ENCODE measurements at regions not wholly inside any gene's neighbourhood (a gene's known extent, or its start where the extent isn't known, plus 50 kb on each side); places are given as distances from the start of the nearest gene placed in this dataset.

DNA sequence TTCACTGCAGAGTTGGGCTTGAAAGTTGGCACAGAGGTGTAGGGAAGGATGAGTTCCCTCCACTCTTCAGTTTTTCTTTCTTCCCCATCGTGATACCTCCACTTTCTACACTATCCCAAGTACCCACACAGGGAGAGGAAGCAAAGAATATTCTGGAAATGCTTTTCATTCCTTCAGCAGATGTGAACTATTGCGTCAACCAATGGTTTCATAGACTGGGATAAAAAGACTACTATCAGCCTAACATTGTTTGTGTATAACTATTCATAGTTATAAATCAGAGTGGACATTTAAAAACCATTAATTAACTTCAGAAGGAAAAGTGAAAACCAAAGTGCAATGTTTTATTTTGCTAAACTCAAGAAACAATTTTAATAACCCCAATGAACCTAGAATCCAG, 63.6 kb upstream of the MAMDC2 start:
- no peak overlapping the region for H3K4me3 ChIP-seq
- no peak overlapping the region for H3K27ac ChIP-seq
- TF ChIP-seq, protein P1, sequence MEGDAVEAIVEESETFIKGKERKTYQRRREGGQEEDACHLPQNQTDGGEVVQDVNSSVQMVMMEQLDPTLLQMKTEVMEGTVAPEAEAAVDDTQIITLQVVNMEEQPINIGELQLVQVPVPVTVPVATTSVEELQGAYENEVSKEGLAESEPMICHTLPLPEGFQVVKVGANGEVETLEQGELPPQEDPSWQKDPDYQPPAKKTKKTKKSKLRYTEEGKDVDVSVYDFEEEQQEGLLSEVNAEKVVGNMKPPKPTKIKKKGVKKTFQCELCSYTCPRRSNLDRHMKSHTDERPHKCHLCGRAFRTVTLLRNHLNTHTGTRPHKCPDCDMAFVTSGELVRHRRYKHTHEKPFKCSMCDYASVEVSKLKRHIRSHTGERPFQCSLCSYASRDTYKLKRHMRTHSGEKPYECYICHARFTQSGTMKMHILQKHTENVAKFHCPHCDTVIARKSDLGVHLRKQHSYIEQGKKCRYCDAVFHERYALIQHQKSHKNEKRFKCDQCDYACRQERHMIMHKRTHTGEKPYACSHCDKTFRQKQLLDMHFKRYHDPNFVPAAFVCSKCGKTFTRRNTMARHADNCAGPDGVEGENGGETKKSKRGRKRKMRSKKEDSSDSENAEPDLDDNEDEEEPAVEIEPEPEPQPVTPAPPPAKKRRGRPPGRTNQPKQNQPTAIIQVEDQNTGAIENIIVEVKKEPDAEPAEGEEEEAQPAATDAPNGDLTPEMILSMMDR (IDR thresholded peaks at IDR 0.05) = no peak
- no peaks in the 10 kb centered on the region for H3K27me3 ChIP-seq
- intact Hi-C loops (cut with DNase I; ENCODE audit: low total_unique reads) = no loop called here
- H3K9me3 ChIP-seq = no peaks in the 10 kb centered on the region
- H3K4me1 ChIP-seq = peaks cover 0 to 12% (median 0%) of the 10 kb centered on the region in 4 donors
- H3K36me3 ChIP-seq = no peaks in the 10 kb centered on the region
- no peak for DNase-seq

DNA sequence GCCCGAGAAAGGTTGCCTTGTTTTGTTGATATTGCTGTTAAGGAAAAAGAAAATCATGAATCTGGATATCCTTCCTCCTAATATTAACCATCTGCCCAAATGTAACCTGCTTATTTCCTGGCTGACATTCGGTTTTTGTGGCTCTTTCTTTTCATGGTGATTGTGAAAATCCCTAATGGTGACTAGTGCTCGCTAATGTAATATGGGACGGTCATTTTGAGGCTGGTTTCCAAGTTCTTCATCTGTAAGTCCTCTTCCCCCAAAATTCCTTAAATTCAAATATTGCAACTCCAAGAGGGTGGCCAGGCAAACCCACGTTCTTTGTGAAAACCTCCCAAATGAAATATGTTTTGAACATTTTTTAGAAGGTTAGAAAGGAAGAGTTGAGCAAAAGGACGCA, 63.1 kb upstream of the MAMDC2 start:
- DNase-seq = no peak
- TF ChIP-seq, protein P1 (IDR thresholded peaks at IDR 0.05) = no peak
- Histone ChIP-seq H3K4me1 (peaks cover 0 to 11% (median 0%) of the 10 kb centered on the region in 4 donors), H3K27me3 (no peaks in the 10 kb centered on the region), H3K4me3 (no peak overlapping the region), H3K27ac (no peak overlapping the region), H3K9me3 (no peaks in the 10 kb centered on the region), H3K36me3 (no peaks in the 10 kb centered on the region)
- intact Hi-C loops (cut with DNase I; ENCODE audit: low total_unique reads) = no loop called here

DNA sequence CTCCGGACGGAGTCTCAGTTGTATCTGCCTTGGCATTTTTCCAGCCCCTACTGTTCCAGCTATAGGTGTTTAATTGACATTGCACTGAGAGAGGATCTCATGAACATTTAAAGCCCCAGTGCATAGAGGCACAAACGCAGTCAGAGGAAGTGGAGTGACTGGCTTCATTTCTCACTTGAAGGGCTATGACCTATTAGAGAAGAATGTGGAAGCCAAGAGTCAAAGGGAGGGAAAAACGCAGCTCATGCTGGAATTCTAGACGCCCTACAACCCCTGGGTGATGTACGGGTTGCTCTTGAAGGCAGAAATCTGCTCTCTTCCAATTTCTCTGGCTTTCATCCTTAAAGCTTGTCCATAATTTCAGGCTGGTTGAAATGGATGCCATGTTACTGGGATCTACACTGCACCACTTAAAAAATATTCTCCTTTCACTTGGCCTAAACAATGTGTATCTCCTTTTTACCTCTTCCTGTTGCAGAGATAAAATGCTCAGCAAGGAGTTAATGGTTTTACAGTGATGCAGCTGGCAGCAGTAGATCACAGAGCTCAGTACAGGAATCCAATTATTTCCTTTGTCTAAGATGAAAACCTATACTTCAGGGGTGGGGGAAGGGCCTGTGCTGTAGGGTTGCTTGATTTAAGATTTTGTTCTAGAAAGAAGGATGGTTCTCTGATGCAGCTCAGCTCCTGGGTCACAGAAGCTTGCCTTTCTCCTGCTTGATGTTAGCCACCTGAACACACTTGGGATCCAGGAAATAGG, 61.8 kb upstream of the MAMDC2 start:
- Histone ChIP-seq H3K36me3 (no peaks in the 10 kb centered on the region), H3K27me3 (no peaks in the 10 kb centered on the region), H3K4me3 (no peak overlapping the region), H3K27ac (no peak overlapping the region), H3K9me3 (no peaks in the 10 kb centered on the region), H3K4me1 (no peaks in the 10 kb centered on the region)
- no peak for DNase-seq
- TF ChIP-seq, protein P1 (IDR thresholded peaks at IDR 0.05) = no peak
- intact Hi-C loops (cut with DNase I; ENCODE audit: low total_unique reads) = no loop called here

DNA sequence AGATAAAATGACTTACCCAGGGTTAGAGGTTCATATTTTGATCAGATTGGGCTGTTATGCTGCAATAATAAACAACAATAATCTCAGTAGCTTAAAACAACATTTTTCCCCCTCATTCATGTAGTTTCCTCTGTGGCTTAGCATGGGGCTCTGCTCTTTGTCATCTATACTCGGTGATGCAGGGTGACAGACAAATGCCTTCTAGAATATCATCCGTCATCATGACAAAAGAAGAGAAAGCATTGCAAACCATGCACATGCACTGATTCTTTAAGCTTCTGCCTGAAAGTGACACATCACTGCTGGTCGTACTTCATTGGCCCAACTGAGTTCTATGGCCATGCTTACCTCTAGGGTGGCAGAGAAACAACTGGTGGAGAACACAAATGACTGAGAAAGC, 58.8 kb upstream of the MAMDC2 start:
- H3K9me3 ChIP-seq = no peaks in the 10 kb centered on the region
- no peak overlapping the region for H3K27ac ChIP-seq
- H3K27me3 ChIP-seq = no peaks in the 10 kb centered on the region
- TF ChIP-seq, protein P1 (IDR thresholded peaks at IDR 0.05) = no peak
- DNase-seq = no peak
- intact Hi-C loops (cut with DNase I; ENCODE audit: low total_unique reads) = no loop called here
- no peak overlapping the region for H3K4me3 ChIP-seq
- H3K36me3 ChIP-seq = no peaks in the 10 kb centered on the region
- H3K4me1 ChIP-seq = no peaks in the 10 kb centered on the region

DNA sequence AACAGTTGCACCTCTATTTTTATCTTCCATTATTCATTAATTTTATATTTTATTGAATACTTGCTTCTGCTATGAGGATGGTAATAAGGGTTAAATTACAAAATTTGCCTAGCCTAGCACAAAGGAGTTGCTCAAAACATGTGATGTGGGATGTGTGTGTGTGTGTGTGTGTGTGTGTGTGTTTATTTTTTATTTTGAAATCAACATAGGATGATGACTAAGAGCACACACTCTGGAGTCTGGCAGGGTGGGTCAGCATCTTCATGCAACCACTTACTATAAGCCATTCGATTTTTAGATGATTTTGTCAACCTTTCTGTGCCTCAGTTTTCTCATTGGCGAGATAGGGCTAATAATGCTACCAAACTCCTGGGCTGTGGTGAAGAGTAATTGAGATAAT, 57.7 kb upstream of the MAMDC2 start:
- Histone ChIP-seq H3K27me3 (no peaks in the 10 kb centered on the region), H3K36me3 (no peaks in the 10 kb centered on the region), H3K4me3 (no peak overlapping the region), H3K4me1 (no peaks in the 10 kb centered on the region), H3K27ac (no peak overlapping the region), H3K9me3 (no peaks in the 10 kb centered on the region)
- intact Hi-C loops (cut with DNase I; ENCODE audit: low total_unique reads) = no loop called here
- TF ChIP-seq, protein P1 (IDR thresholded peaks at IDR 0.05) = no peak
- DNase-seq = no peak
